Gastrocnemius medialis (tissue), 4 donors: ENCODE measurements at regions not wholly inside any gene's neighbourhood (a gene's known extent, or its start where the extent isn't known, plus 50 kb on each side); places are given as distances from the start of the nearest gene placed in this dataset.

ENCODE experiments used
- ATAC-seq, 2 donors: fragments of 150-250 bp; one replicate each; pipeline ENCODE4 v1.9.1; 2016
- DNase-seq, 2 donors: peaks; one replicate each; pipeline ENCODE4 v3.0.0-alpha.2; 2019
- H3K27ac ChIP-seq, 4 donors: fragments of 200-600 bp; sonication (generic); 1 replicate in 1 of 4; 2 replicates in 3 of 4; pipeline ENCODE4 v1.5.1; 2016 to 2018; ENCODE audit warnings: mild to moderate bottlenecking in 2 of 4, moderate library complexity in 1 of 4
- H3K27me3 ChIP-seq, 3 donors: fragments of 200-600 bp; sonication (generic) in 2 of 3; 1 replicate in 1 of 3; 2 replicates in 2 of 3; pipeline versions ENCODE4 v1.5.1 to v1.6.0; 2016 to 2019; ENCODE audit warnings: mild to moderate bottlenecking in 1 of 3, moderate library complexity in 1 of 3
- H3K36me3 ChIP-seq, 2 donors: fragments of 200-600 bp; sonication (generic) in 1 of 2; one replicate each; pipeline ENCODE4 v1.5.1; 2017 to 2018
- H3K4me1 ChIP-seq, 2 donors: fragments of 200-600 bp; sonication (generic) in 1 of 2; one replicate each; pipeline ENCODE4 v1.5.1; 2016 to 2017; ENCODE audit warnings: mild to moderate bottlenecking in 2 of 2
- H3K4me3 ChIP-seq, 4 donors: fragments of 200-600 bp; sonication (generic) in 3 of 4; 1 replicate in 1 of 4; 2 replicates in 3 of 4; pipeline ENCODE4 v1.5.1; 2016 to 2019; ENCODE audit warnings: mild to moderate bottlenecking in 2 of 4
- H3K9me3 ChIP-seq, 3 donors: fragments of 200-600 bp; sonication (generic) in 2 of 3; 1 replicate in 1 of 3; 2 replicates in 2 of 3; pipeline ENCODE4 v1.5.1; 2016 to 2019
- CTCF ChIP-seq, 5 experiments: fragments of 450-650 bp in 3 of 5; fragments of 200-600 bp in 2 of 5; sonication (generic) in 2 of 5; IDR thresholded peaks in 4 of 5; conservative IDR thresholded peaks in 1 of 5; 1 replicate in 4 of 5; 2 replicates in 1 of 5; pipeline ENCODE4 v1.5.1; 2016 to 2019; ENCODE audit warnings: antibody characterized with exemption in 5 of 5, mild to moderate bottlenecking in 3 of 5, moderate library complexity in 3 of 5
- POLR2A ChIP-seq, 2 donors: fragments of 450-650 bp; IDR thresholded peaks; one replicate each; pipeline ENCODE4 v1.6.1; 2017; ENCODE audit warnings: antibody characterized with exemption in 2 of 2, mild to moderate bottlenecking in 2 of 2, moderate library complexity in 2 of 2
- in situ Hi-C, 4 donors: fragments of 200-750 bp; cut with MboI; loops; one replicate each; pipeline versions ENCODE4 v1.15.0 to v1.8.0; 2017; ENCODE audit warnings: low sequenced_read_pairs in 4 of 4
- intact Hi-C: fragments of 100-400 bp; cut with DNase I; formaldehyde crosslinking; loops from one replicate; pipeline ENCODE4 v1.15.1; 2023; ENCODE audit warnings: low total_unique reads

- Histone ChIP-seq H3K4me1 (no peaks in the 10 kb centered on the region), H3K36me3 (no peaks in the 10 kb centered on the region), H3K27ac (no peak overlapping the region), H3K4me3 (no peak overlapping the region), H3K9me3 (no peaks in the 10 kb centered on the region), H3K27me3 (no peaks in the 10 kb centered on the region)
- TF ChIP-seq POLR2A (IDR thresholded peaks at IDR 0.05) (no peak), CTCF (IDR thresholded peaks at IDR 0.05 in 4 of 5, conservative IDR thresholded peaks at IDR 0.05 in 1 of 5) (no peak)
- DNase-seq (no peak), ATAC-seq (no peak)
- in situ Hi-C loops = no loop called here
- intact Hi-C loops = no loop called here
Observed at GRCh38 chr3:182632077-182632393, 161.3 kb upstream of the ATP11B start.

GRCh38 chr3:182633186-182633585, 160.1 kb upstream of the ATP11B start:
- Histone ChIP-seq H3K9me3 (no peaks in the 10 kb centered on the region), H3K27ac (no peak overlapping the region), H3K27me3 (no peaks in the 10 kb centered on the region), H3K36me3 (no peaks in the 10 kb centered on the region), H3K4me3 (no peak overlapping the region), H3K4me1 (no peaks in the 10 kb centered on the region)
- DNase-seq (no peak), ATAC-seq (no peak)
- TF ChIP-seq CTCF (IDR thresholded peaks at IDR 0.05 in 4 of 5, conservative IDR thresholded peaks at IDR 0.05 in 1 of 5) (no peak), POLR2A (IDR thresholded peaks at IDR 0.05) (no peak)
- in situ Hi-C loops = no loop called here
- intact Hi-C loops = no loop called here

- in situ Hi-C loops = no loop called here
- DNase-seq (no peak), ATAC-seq (no peak)
Observed at GRCh38 chr3:182636646-182637045, 156.7 kb upstream of the ATP11B start.

GRCh38 chr3:182637350-182638110, 155.8 kb upstream of the ATP11B start:
- Histone ChIP-seq H3K4me1 (no peaks in the 10 kb centered on the region), H3K27me3 (no peaks in the 10 kb centered on the region), H3K4me3 (no peak overlapping the region), H3K9me3 (no peaks in the 10 kb centered on the region), H3K27ac (no peak overlapping the region), H3K36me3 (no peaks in the 10 kb centered on the region)
- intact Hi-C loops (no loop called here), in situ Hi-C loops (no loop called here)
- TF ChIP-seq POLR2A (IDR thresholded peaks at IDR 0.05) (no peak), CTCF (IDR thresholded peaks at IDR 0.05 in 4 of 5, conservative IDR thresholded peaks at IDR 0.05 in 1 of 5) (no peak)
- DNase-seq (no peak), ATAC-seq (no peak)

More at GRCh38 chr3:182636646-182637045, 156.7 kb upstream of the ATP11B start:
- Histone ChIP-seq H3K27ac (no peak overlapping the region), H3K4me3 (no peak overlapping the region), H3K36me3 (no peaks in the 10 kb centered on the region), H3K27me3 (no peaks in the 10 kb centered on the region), H3K4me1 (no peaks in the 10 kb centered on the region), H3K9me3 (no peaks in the 10 kb centered on the region)
- intact Hi-C loops = no loop called here
- TF ChIP-seq CTCF (IDR thresholded peaks at IDR 0.05 in 4 of 5, conservative IDR thresholded peaks at IDR 0.05 in 1 of 5) = no peak

- no peak for TF ChIP-seq POLR2A (IDR thresholded peaks at IDR 0.05)
- TF ChIP-seq CTCF (IDR thresholded peaks at IDR 0.05 in 4 of 5, conservative IDR thresholded peaks at IDR 0.05 in 1 of 5) = no peak
- no peak overlapping the region for H3K27ac ChIP-seq
- no peak overlapping the region for H3K4me3 ChIP-seq
- H3K9me3 ChIP-seq = no peaks in the 10 kb centered on the region
- H3K36me3 ChIP-seq = no peaks in the 10 kb centered on the region
- H3K4me1 ChIP-seq = no peaks in the 10 kb centered on the region
- intact Hi-C loops (no loop called here), in situ Hi-C loops (no loop called here)
- no peak for ATAC-seq
- DNase-seq = no peak
- H3K27me3 ChIP-seq = no peaks in the 10 kb centered on the region
Observed at GRCh38 chr3:182644013-182644412, 149.3 kb upstream of the ATP11B start.
